Esophagus squamous epithelium (tissue), 5 donors: ENCODE measurements at regions not wholly inside any gene's neighbourhood (a gene's known extent, or its start where the extent isn't known, plus 50 kb on each side); places are given as distances from the start of the nearest gene placed in this dataset.

Source experiments
- DNase-seq: peaks from one replicate; lab custom pipeline; 2025; lab: John Stamatoyannopoulos, UW
- H3K27ac ChIP-seq, 4 donors: fragments of 200-600 bp; sonication (generic); one replicate each; pipeline ENCODE4 v1.5.1; 2016 to 2019; ENCODE audit warnings: mild to moderate bottlenecking in 1 of 4
- H3K27me3 ChIP-seq, 4 donors: fragments of 200-600 bp; sonication (generic); 1 replicate in 3 of 4; 2 replicates in 1 of 4; pipeline versions ENCODE4 v1.5.1 to v1.6.0; 2017 to 2021; ENCODE audit warnings: antibody characterized with exemption in 1 of 4
- H3K36me3 ChIP-seq, 3 donors: fragments of 200-600 bp; sonication (generic); one replicate each; pipeline ENCODE4 v1.5.1; 2016 to 2019
- H3K4me1 ChIP-seq, 3 donors: fragments of 200-600 bp; sonication (generic); one replicate each; pipeline ENCODE4 v1.5.1; 2017 to 2019
- H3K4me3 ChIP-seq, 4 donors: fragments of 200-600 bp; sonication (generic); 1 replicate in 3 of 4; 2 replicates in 1 of 4; pipeline ENCODE4 v1.5.1; 2016 to 2019; ENCODE audit warnings: mild to moderate bottlenecking in 2 of 4, moderate library complexity in 1 of 4
- H3K9me3 ChIP-seq, 3 donors: fragments of 200-600 bp; sonication (generic); one replicate each; pipeline ENCODE4 v1.5.1; 2016 to 2019
- CTCF ChIP-seq, 6 experiments: fragments of 450-650 bp in 4 of 6; fragments of 200-600 bp in 2 of 6; sonication (generic) in 2 of 6; IDR thresholded peaks; one replicate each; pipeline ENCODE4 v1.5.1; 2016 to 2019; ENCODE audit warnings: antibody characterized with exemption in 6 of 6, mild to moderate bottlenecking in 4 of 6, moderate library complexity in 4 of 6
- POLR2A ChIP-seq, 4 donors: fragments of 450-650 bp; IDR thresholded peaks; one replicate each; pipeline ENCODE4 v1.6.1; 2017; ENCODE audit warnings: antibody characterized with exemption in 4 of 4, mild to moderate bottlenecking in 4 of 4, moderate library complexity in 3 of 4
- WGBS, 2 donors: methylation state at CpG; one replicate each; pipeline ENCODE4 v1.1.5; 2018; 5-methylcytosine and 5-hydroxymethylcytosine counted together
- intact Hi-C: fragments of 100-400 bp; cut with DNase I; formaldehyde crosslinking; loops from one replicate; pipeline ENCODE4 v1.15.0; 2022
- donor health status: DM: yes; HTN: yes; CAD: no.

DNA sequence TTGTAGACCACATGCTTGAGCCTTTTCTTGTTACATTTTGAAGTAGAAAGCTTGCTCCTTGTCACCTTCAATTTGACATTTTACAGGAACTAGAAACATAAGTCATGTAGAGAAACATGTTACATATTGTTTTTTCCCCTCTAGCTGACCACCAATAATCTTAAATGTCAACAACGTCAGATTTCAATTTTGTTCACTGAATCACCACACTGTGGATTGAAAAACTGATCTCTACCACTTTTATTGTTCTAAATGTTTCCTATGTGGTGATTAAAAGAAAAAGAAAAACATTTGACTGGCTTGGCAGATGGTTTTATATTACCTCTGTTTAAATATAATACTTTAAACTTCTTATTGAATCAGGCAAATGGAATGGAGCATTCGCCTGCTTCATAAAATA is 87.7 kb downstream of the DSEL start:
- Histone ChIP-seq H3K9me3 (no peaks in the 10 kb centered on the region), H3K36me3 (no peaks in the 10 kb centered on the region), H3K4me1 (no peaks in the 10 kb centered on the region), H3K27me3 (no peaks in the 10 kb centered on the region), H3K4me3 (no peak overlapping the region), H3K27ac (no peak overlapping the region)
- DNase-seq: no peak
- 48 to 57% methylated on average over 2 of the region's 2 CpGs for WGBS, 2 donors
- TF ChIP-seq POLR2A (IDR thresholded peaks at IDR 0.05) (no peak), CTCF (IDR thresholded peaks at IDR 0.05) (no peak)
- intact Hi-C loops: no loop called here

- Histone ChIP-seq H3K27me3 (no peaks in the 10 kb centered on the region), H3K4me1 (no peaks in the 10 kb centered on the region), H3K27ac (no peak overlapping the region), H3K4me3 (no peak overlapping the region), H3K9me3 (no peaks in the 10 kb centered on the region), H3K36me3 (no peaks in the 10 kb centered on the region)
- intact Hi-C loops: no loop called here
- no peak for DNase-seq
- no peak for TF ChIP-seq POLR2A (IDR thresholded peaks at IDR 0.05)
- TF ChIP-seq CTCF (IDR thresholded peaks at IDR 0.05): no peak
- 62 to 70% methylated on average over 2 of the region's 2 CpGs for WGBS, 2 donors
These were observed 88.4 kb downstream of the DSEL start for GRCh38 chr18:67428158-67428557.

- DNase-seq: no peak
- Histone ChIP-seq H3K27ac (no peak overlapping the region), H3K36me3 (no peaks in the 10 kb centered on the region), H3K4me1 (no peaks in the 10 kb centered on the region), H3K9me3 (no peaks in the 10 kb centered on the region), H3K27me3 (no peaks in the 10 kb centered on the region), H3K4me3 (no peak overlapping the region)
- intact Hi-C loops: no loop called here
- WGBS, 2 donors: 69 to 78% methylated on average over 5 of the region's 5 CpGs
- TF ChIP-seq POLR2A (IDR thresholded peaks at IDR 0.05): no peak
- no peak for TF ChIP-seq CTCF (IDR thresholded peaks at IDR 0.05)
These were observed 90.0 kb downstream of the DSEL start for GRCh38 chr18:67426486-67426885.

- Histone ChIP-seq H3K27me3 (no peaks in the 10 kb centered on the region), H3K9me3 (no peaks in the 10 kb centered on the region), H3K4me1 (no peaks in the 10 kb centered on the region), H3K36me3 (no peaks in the 10 kb centered on the region), H3K4me3 (no peak overlapping the region), H3K27ac (no peak overlapping the region)
- no peak for TF ChIP-seq POLR2A (IDR thresholded peaks at IDR 0.05)
- TF ChIP-seq CTCF (IDR thresholded peaks at IDR 0.05): no peak
- intact Hi-C loops: no loop called here
- no peak for DNase-seq
These were observed 90.8 kb downstream of the DSEL start for GRCh38 chr18:67425672-67426071.

GRCh38 chr18:67421651-67422050 is 94.9 kb downstream of the DSEL start:
- DNase-seq: no peak
- Histone ChIP-seq H3K9me3 (no peaks in the 10 kb centered on the region), H3K4me3 (no peak overlapping the region), H3K27ac (no peak overlapping the region), H3K36me3 (no peaks in the 10 kb centered on the region), H3K4me1 (no peaks in the 10 kb centered on the region), H3K27me3 (no peaks in the 10 kb centered on the region)
- 38 to 50% methylated on average over 1 of the region's 1 CpG for WGBS, 2 donors
- intact Hi-C loops: no loop called here
- no peak for TF ChIP-seq CTCF (IDR thresholded peaks at IDR 0.05)
- TF ChIP-seq POLR2A (IDR thresholded peaks at IDR 0.05): no peak
